ENCODE measurements at regions not wholly inside any gene's neighbourhood (a gene's known extent, or its start where the extent isn't known, plus 50 kb on each side); places are given as distances from the start of the nearest gene placed in this dataset.

- TF ChIP-seq POLR2A (IDR thresholded peaks at IDR 0.05) (no peak), CTCF (IDR thresholded peaks at IDR 0.05 in 4 of 5, conservative IDR thresholded peaks at IDR 0.05 in 1 of 5) (no peak)
Observed at GRCh38 chr12:42021469-42021868, 123.2 kb downstream of the GXYLT1 start.

Data from gastrocnemius medialis (tissue), 4 donors.